ENCODE measurements at regions not wholly inside any gene's neighbourhood (a gene's known extent, or its start where the extent isn't known, plus 50 kb on each side); places are given as distances from the start of the nearest gene placed in this dataset.

- Histone ChIP-seq H3K36me3 (ENCODE audit: control insufficient read depth, low read length) (no peaks in the 10 kb centered on the region), H3K4me2 (ENCODE audit: low read length) (no peak overlapping the region), H3K9me2 (replicated peaks; ENCODE audit: control insufficient read depth, low read length) (no peaks in the 10 kb centered on the region), H4K20me1 (ENCODE audit: control insufficient read depth, insufficient read depth, low read depth, low read length) (no peaks in the 10 kb centered on the region), H3K9me3 (ENCODE audit: control insufficient read depth, insufficient read depth, low read length) (no peaks in the 10 kb centered on the region), H3K27ac (ENCODE audit: low read depth, low read length) (no peak overlapping the region), H3K4me1 (ENCODE audit: control insufficient read depth, low read length) (no peaks in the 10 kb centered on the region), H3K4me3 (ENCODE audit: low read length) (no peak overlapping the region), H3F3A (ENCODE audit: control insufficient read depth, insufficient read depth) (no peaks in the 10 kb centered on the region), H3K27me3 (ENCODE audit: control insufficient read depth, low read length) (no peaks in the 10 kb centered on the region), H3K79me2 (ENCODE audit: control insufficient read depth, low read length) (no peaks in the 10 kb centered on the region)
- no peak for TF ChIP-seq EZH2phosphoT487 (IDR thresholded peaks at IDR 0.05; ENCODE audit: borderline replicate concordance, low read length)
- TF ChIP-seq CTCF (IDR thresholded peaks at IDR 0.05; ENCODE audit: low read depth, low read length, poor library complexity, severe bottlenecking): no peak
These were observed 469.5 kb upstream of the TSHZ3 start for GRCh38 chr19:31818798-31819105.

- H3K79me2 ChIP-seq (ENCODE audit: control insufficient read depth, low read length): no peaks in the 10 kb centered on the region
- H3K9me2 ChIP-seq (replicated peaks; ENCODE audit: control insufficient read depth, low read length): no peaks in the 10 kb centered on the region
- H3K36me3 ChIP-seq (ENCODE audit: control insufficient read depth, low read length): no peaks in the 10 kb centered on the region
- no peaks in the 10 kb centered on the region for H3K27me3 ChIP-seq (ENCODE audit: control insufficient read depth, low read length)
- TF ChIP-seq CTCF (IDR thresholded peaks at IDR 0.05; ENCODE audit: low read depth, low read length, poor library complexity, severe bottlenecking): no peak
- no peak for TF ChIP-seq EZH2phosphoT487 (IDR thresholded peaks at IDR 0.05; ENCODE audit: borderline replicate concordance, low read length)
- no peaks in the 10 kb centered on the region for H4K20me1 ChIP-seq (ENCODE audit: control insufficient read depth, insufficient read depth, low read depth, low read length)
- H3K4me3 ChIP-seq (ENCODE audit: low read length): no peak overlapping the region
- H3K4me1 ChIP-seq (ENCODE audit: control insufficient read depth, low read length): no peaks in the 10 kb centered on the region
- no peaks in the 10 kb centered on the region for H3K9me3 ChIP-seq (ENCODE audit: control insufficient read depth, insufficient read depth, low read length)
- H3K4me2 ChIP-seq (ENCODE audit: low read length): no peak overlapping the region
- no peak overlapping the region for H3K27ac ChIP-seq (ENCODE audit: low read depth, low read length)
- H3F3A ChIP-seq (ENCODE audit: control insufficient read depth, insufficient read depth): no peaks in the 10 kb centered on the region
These were observed 470.6 kb upstream of the TSHZ3 start for GRCh38 chr19:31819837-31820236.

- Histone ChIP-seq H3K27me3 (ENCODE audit: control insufficient read depth, low read length) (no peaks in the 10 kb centered on the region), H3K36me3 (ENCODE audit: control insufficient read depth, low read length) (no peaks in the 10 kb centered on the region), H3K9me2 (replicated peaks; ENCODE audit: control insufficient read depth, low read length) (no peaks in the 10 kb centered on the region), H3K27ac (ENCODE audit: low read depth, low read length) (no peak overlapping the region), H3K4me2 (ENCODE audit: low read length) (no peak overlapping the region), H3K79me2 (ENCODE audit: control insufficient read depth, low read length) (no peaks in the 10 kb centered on the region), H3K9me3 (ENCODE audit: control insufficient read depth, insufficient read depth, low read length) (no peaks in the 10 kb centered on the region), H3K4me1 (ENCODE audit: control insufficient read depth, low read length) (no peaks in the 10 kb centered on the region), H3K4me3 (ENCODE audit: low read length) (no peak overlapping the region), H4K20me1 (ENCODE audit: control insufficient read depth, insufficient read depth, low read depth, low read length) (no peaks in the 10 kb centered on the region), H3F3A (ENCODE audit: control insufficient read depth, insufficient read depth) (no peaks in the 10 kb centered on the region)
- TF ChIP-seq EZH2phosphoT487 (IDR thresholded peaks at IDR 0.05; ENCODE audit: borderline replicate concordance, low read length): no peak
- no peak for TF ChIP-seq CTCF (IDR thresholded peaks at IDR 0.05; ENCODE audit: low read depth, low read length, poor library complexity, severe bottlenecking)
These were observed 472.1 kb upstream of the TSHZ3 start for GRCh38 chr19:31821346-31821745.
